WTC11 (cell line): ENCODE measurements at regions not wholly inside any gene's neighbourhood (a gene's known extent, or its start where the extent isn't known, plus 50 kb on each side); places are given as distances from the start of the nearest gene placed in this dataset.
"Not testable (repeated sequence)": the region's sequence is repeated elsewhere in the genome, so short reads cannot be mapped to it uniquely, and the experiment has no call there.

ENCODE experiments used
- ATAC-seq: fragments of 200-7000 bp; cut with Tn5 transposase; 2 replicates; pipeline ENCODE4 v1.10.0; 2021; ENCODE audit warnings: mild to moderate bottlenecking, moderate library complexity
- CTCF ChIA-PET: fragments of 300-600 bp; sonication (Branson Sonifier 250); formaldehyde crosslinking; loops from one replicate; lab custom pipeline; 2021; ENCODE audit warnings: antibody characterized with exemption; lab: Charles Lee
- POLR2A ChIA-PET: fragments of 350-600 bp; sonication (Branson Sonifier 250); formaldehyde crosslinking; loops from one replicate; lab custom pipeline; 2021; ENCODE audit warnings: antibody characterized with exemption; lab: Charles Lee
- DNase-seq: peaks from one replicate; pipeline ENCODE4 v3.0.0; 2021; ENCODE audit warnings: low spot score
- H3K27ac Mint-ChIP-seq: 2 replicates; pipeline ENCODE4 v1.8.0; 2021; ENCODE audit warnings: mixed read lengths
- H3K27me3 Mint-ChIP-seq: 2 replicates; pipeline ENCODE4 v1.8.0; 2021; ENCODE audit warnings: low read depth, mild to moderate bottlenecking, moderate library complexity, mixed read lengths
- H3K36me3 Mint-ChIP-seq: 2 replicates; pipeline ENCODE4 v1.8.0; 2021; ENCODE audit warnings: mixed read lengths
- H3K4me1 Mint-ChIP-seq: 2 replicates; pipeline ENCODE4 v1.8.0; 2022; ENCODE audit warnings: mixed read lengths
- H3K4me3 Mint-ChIP-seq: 2 replicates; pipeline ENCODE4 v1.8.0; 2021; ENCODE audit warnings: mild to moderate bottlenecking, moderate library complexity, mixed read lengths
- H3K9me3 Mint-ChIP-seq: 2 replicates; pipeline ENCODE4 v1.8.0; 2021; ENCODE audit warnings: mixed read lengths
- ATF6 ChIP-seq: sonication (generic); formaldehyde crosslinking; IDR thresholded peaks from 2 replicates; pipeline ENCODE4 v1.8.1; 2023; ENCODE audit warnings: mild to moderate bottlenecking, missing genetic modification reagents
- CDX4 ChIP-seq: fragments of 250-450 bp; sonication (Bioruptor Pico); IDR thresholded peaks from 2 replicates; pipeline ENCODE4 v1.9.0; 2021; ENCODE audit warnings: moderate library complexity, mild to moderate bottlenecking, inconsistent platforms, borderline replicate concordance
- CREB1 ChIP-seq: sonication (generic); formaldehyde crosslinking; IDR thresholded peaks from 2 replicates; pipeline ENCODE4 v1.8.0; 2023; ENCODE audit warnings: mild to moderate bottlenecking, missing genetic modification reagents
- E2F4 ChIP-seq: sonication (generic); formaldehyde crosslinking; IDR thresholded peaks from 2 replicates; pipeline ENCODE4 v1.8.1; 2022; ENCODE audit warnings: low read depth, mild to moderate bottlenecking, moderate library complexity, missing genetic modification reagents, borderline replicate concordance
- E2F5 ChIP-seq: sonication (generic); formaldehyde crosslinking; IDR thresholded peaks from 2 replicates; pipeline ENCODE4 v1.8.1; 2022; ENCODE audit warnings: mild to moderate bottlenecking, moderate library complexity, missing genetic modification reagents
- EMX1 ChIP-seq: fragments of 250-450 bp; sonication (Bioruptor Pico); IDR thresholded peaks from 2 replicates; pipeline ENCODE4 v1.8.0; 2021; ENCODE audit warnings: mild to moderate bottlenecking
- FOXJ3 ChIP-seq: sonication (generic); formaldehyde crosslinking; IDR thresholded peaks from 2 replicates; pipeline ENCODE4 v1.9.0; 2021; ENCODE audit warnings: missing genetic modification reagents, mild to moderate bottlenecking, borderline replicate concordance
- FOXK1 ChIP-seq: sonication (generic); formaldehyde crosslinking; IDR thresholded peaks from 2 replicates; pipeline ENCODE4 v1.8.0; 2022; ENCODE audit warnings: mild to moderate bottlenecking, moderate library complexity, missing genetic modification reagents
- FOXP4 ChIP-seq: sonication (generic); formaldehyde crosslinking; IDR thresholded peaks from 2 replicates; pipeline ENCODE4 v1.8.0; 2022; ENCODE audit warnings: mild to moderate bottlenecking, missing genetic modification reagents
- GABPB1 ChIP-seq: sonication (generic); formaldehyde crosslinking; IDR thresholded peaks from 2 replicates; pipeline ENCODE4 v1.8.1; 2023; ENCODE audit warnings: mild to moderate bottlenecking, missing genetic modification reagents
- MAX ChIP-seq: sonication (generic); formaldehyde crosslinking; IDR thresholded peaks from 2 replicates; pipeline ENCODE4 v1.8.0; 2022; ENCODE audit warnings: mild to moderate bottlenecking, missing genetic modification reagents
- SP1 ChIP-seq: sonication (generic); formaldehyde crosslinking; conservative IDR thresholded peaks from 2 replicates; pipeline ENCODE4 v1.8.1; 2022; ENCODE audit warnings: missing genetic modification reagents
- STAT6 ChIP-seq: sonication (generic); formaldehyde crosslinking; conservative IDR thresholded peaks from 2 replicates; pipeline ENCODE4 v1.8.1; 2023; ENCODE audit warnings: mild to moderate bottlenecking, low read depth, missing genetic modification reagents, moderate library complexity
- TCF7 ChIP-seq: sonication (generic); formaldehyde crosslinking; IDR thresholded peaks from 2 replicates; pipeline ENCODE4 v1.8.0; 2022; ENCODE audit warnings: mild to moderate bottlenecking, low read depth, missing genetic modification reagents, moderate library complexity
- TEAD4 ChIP-seq: sonication (generic); formaldehyde crosslinking; IDR thresholded peaks from 2 replicates; pipeline ENCODE4 v1.8.0; 2022; ENCODE audit warnings: mild to moderate bottlenecking, missing genetic modification reagents
- ZBTB21 ChIP-seq: sonication (generic); formaldehyde crosslinking; IDR thresholded peaks from 2 replicates; pipeline ENCODE4 v1.8.1; 2023; ENCODE audit warnings: mild to moderate bottlenecking, missing genetic modification reagents, borderline replicate concordance
- ZNF232 ChIP-seq: sonication (generic); formaldehyde crosslinking; IDR thresholded peaks from 2 replicates; pipeline ENCODE4 v1.8.0; 2022; ENCODE audit warnings: mild to moderate bottlenecking, missing genetic modification reagents
- ZNF263 ChIP-seq: sonication (generic); formaldehyde crosslinking; IDR thresholded peaks from 2 replicates; pipeline ENCODE4 v1.8.1; 2022; ENCODE audit warnings: low read depth, mild to moderate bottlenecking, moderate library complexity, missing genetic modification reagents

GRCh38 chr16:58792188-58792587 is 58.1 kb upstream of the GOT2 start:
- POLR2A ChIA-PET = no interaction called here
- Mint-ChIP-seq H3K27me3 (no peaks in the 10 kb centered on the region), H3K4me1 (peaks cover 12% of the 10 kb centered on the region)
- ATAC-seq = no peak
- no peak for DNase-seq
- TF ChIP-seq ZBTB21 (CRISPR knock-in tag) (no peak), CREB1 (no peak), ATF6 (no peak), ZNF263 (CRISPR knock-in tag) (no peak), TCF7 (CRISPR knock-in tag) (no peak), ZNF232 (CRISPR knock-in tag) (no peak), SP1 (no peak), MAX (CRISPR knock-in tag) (no peak), FOXJ3 (CRISPR knock-in tag) (no peak), FOXP4 (no peak), E2F4 (CRISPR knock-in tag) (no peak), E2F5 (CRISPR knock-in tag) (no peak), TEAD4 (CRISPR knock-in tag) (no peak), CDX4 (no peak), GABPB1 (CRISPR knock-in tag) (no peak), STAT6 (CRISPR knock-in tag) (no peak), FOXK1 (CRISPR knock-in tag) (no peak), EMX1 (CRISPR knock-in tag) (no peak)
- TF ChIP-seq, all 79 proteins: peak for 0
- no peaks in the 10 kb centered on the region for H3K36me3 Mint-ChIP-seq
- no peak overlapping the region for H3K4me3 Mint-ChIP-seq
- no peak overlapping the region for H3K27ac Mint-ChIP-seq
- H3K9me3 Mint-ChIP-seq = peaks cover 4% of the 10 kb centered on the region; the same call in 1 of the 2 replicates
- CTCF ChIA-PET = interaction anchor here (1.1 kb wide), 1 partner anchor 22 kb away, joined by 5 read pairs; no protein-coding TSS in a partner anchor

- CTCF ChIA-PET, POLR2A ChIA-PET, ATAC-seq, H3K27ac Mint-ChIP-seq, DNase-seq, H3K4me3 Mint-ChIP-seq, H3K27me3 Mint-ChIP-seq, H3K36me3 Mint-ChIP-seq, H3K9me3 Mint-ChIP-seq: not testable (repeated sequence)
- H3K4me1 Mint-ChIP-seq = peaks cover 12% of the 10 kb centered on the region
Measured at GRCh38 chr16:58790816-58791557, 56.9 kb upstream of the GOT2 start.
